ENCODE measurements at regions not wholly inside any gene's neighbourhood (a gene's known extent, or its start where the extent isn't known, plus 50 kb on each side); places are given as distances from the start of the nearest gene placed in this dataset.
A peak's percentile ranks its signal among the peaks of the same experiment; 100 is the strongest.
"Not testable (repeated sequence)": the region's sequence is repeated elsewhere in the genome, so short reads cannot be mapped to it uniquely, and the experiment has no call there.

DNA sequence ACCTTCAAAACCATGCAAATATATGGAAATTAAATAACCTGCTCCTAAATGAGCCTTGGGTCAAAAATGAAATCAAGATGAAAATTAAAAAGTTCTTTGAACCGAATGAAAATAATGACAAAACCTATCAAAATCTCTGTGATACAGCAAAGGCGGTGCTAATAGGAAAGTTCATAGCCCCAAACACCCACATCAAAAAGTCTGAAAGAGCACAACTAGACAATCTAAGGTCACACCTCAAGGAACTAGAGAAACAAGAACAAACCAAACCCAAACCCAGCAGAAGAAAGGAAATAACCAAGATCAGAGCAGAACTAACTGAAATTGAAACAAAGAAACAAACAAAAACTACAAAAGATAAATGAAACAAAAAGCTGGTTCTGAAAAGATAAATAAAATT lies 477.7 kb upstream of the ARHGEF26 start:
- H3K9me3 Mint-ChIP-seq = peaks cover 6 to 20% of the 10 kb centered on the region in 2 donors
- H3K36me3 Mint-ChIP-seq = peaks cover 6 to 20% of the 10 kb centered on the region in 2 donors
- DNase-seq (ENCODE audit: low spot score in 2 of 2); ATAC-seq: not testable (repeated sequence)
- H3K27ac Mint-ChIP-seq = peak overlapping the region in 1 of 2 donors; percentile 0

DNA sequence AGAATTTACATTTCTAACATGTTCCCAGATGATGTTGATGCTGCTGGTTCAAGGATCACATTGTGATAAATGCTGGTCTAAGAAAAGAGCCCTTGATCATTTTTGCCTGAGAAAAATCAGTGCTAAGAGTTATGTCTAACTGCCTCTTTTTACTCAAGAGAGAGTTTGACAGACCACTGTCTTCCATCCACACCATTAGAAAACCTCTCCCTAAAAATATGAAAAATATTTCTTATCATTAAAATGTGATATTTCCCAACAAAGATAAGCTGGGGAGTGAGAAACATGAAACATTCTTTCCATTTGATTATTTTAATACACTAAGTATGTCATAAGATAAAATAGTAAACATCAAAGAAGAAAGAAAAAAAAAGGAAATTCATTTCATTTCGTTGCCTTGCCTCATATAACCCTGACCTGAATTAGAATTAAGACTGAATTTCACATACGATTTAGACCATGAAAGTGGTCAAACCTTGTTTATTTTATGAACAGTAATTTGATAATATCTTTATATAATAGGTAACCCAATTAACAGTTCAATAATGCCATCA lies 471.8 kb upstream of the ARHGEF26 start:
- no peak overlapping the region for H3K27ac Mint-ChIP-seq
- no peak for ATAC-seq
- no peak for DNase-seq (ENCODE audit: low spot score in 2 of 2)
- H3K9me3 Mint-ChIP-seq = peaks cover 0 to 6% of the 10 kb centered on the region in 2 donors
- H3K36me3 Mint-ChIP-seq = peaks cover under 1 to 6% of the 10 kb centered on the region in 2 donors

DNA sequence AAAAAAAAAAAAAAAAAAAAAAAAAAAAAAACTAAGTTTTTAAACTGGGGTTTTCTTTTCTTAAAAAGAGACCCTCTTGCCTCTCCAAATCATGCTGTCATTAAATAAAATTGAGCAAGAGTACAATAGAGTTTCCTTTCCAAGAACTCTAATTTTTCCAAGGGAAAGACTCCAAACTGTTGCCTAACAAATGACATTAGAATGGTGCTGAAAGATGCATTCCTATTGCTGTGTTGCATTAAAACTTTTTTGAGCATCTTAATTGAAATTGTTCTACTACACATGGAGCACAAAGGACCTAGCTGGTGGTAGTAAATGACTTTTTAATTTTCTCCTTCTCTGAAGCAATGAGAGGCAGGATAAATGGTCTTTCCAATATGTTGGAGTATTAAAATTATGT lies 469.1 kb upstream of the ARHGEF26 start:
- H3K27ac Mint-ChIP-seq = no peak overlapping the region
- H3K36me3 Mint-ChIP-seq = peaks cover 6 to 9% of the 10 kb centered on the region in 2 donors
- peaks cover 7 to 8% of the 10 kb centered on the region in 2 donors for H3K9me3 Mint-ChIP-seq
- DNase-seq (ENCODE audit: low spot score in 2 of 2) = no peak
- ATAC-seq = no peak

DNA sequence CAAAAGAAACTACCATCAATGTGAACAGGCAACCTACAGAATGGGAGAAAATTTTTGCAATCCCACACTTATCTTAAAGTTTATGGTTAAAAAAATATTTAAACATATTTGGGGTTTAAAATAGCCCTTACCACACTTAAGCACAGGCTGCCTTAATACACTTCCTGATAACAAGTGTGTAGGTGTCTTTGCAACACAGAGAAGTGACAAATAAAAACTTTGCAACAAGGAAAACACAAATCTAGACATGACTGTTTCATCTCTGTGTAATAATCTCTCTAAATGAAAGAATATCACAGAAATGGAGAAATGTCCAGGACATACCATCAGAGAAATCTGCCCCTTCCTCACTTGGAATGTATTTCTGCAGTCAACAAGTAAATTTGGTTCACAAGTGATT lies 464.1 kb upstream of the ARHGEF26 start:
- H3K36me3 Mint-ChIP-seq = peaks cover 0 to 9% of the 10 kb centered on the region in 2 donors
- ATAC-seq (no peak), DNase-seq (ENCODE audit: low spot score in 2 of 2) (no peak)
- no peak overlapping the region for H3K27ac Mint-ChIP-seq
- peaks cover 7 to 9% of the 10 kb centered on the region in 2 donors for H3K9me3 Mint-ChIP-seq

DNA sequence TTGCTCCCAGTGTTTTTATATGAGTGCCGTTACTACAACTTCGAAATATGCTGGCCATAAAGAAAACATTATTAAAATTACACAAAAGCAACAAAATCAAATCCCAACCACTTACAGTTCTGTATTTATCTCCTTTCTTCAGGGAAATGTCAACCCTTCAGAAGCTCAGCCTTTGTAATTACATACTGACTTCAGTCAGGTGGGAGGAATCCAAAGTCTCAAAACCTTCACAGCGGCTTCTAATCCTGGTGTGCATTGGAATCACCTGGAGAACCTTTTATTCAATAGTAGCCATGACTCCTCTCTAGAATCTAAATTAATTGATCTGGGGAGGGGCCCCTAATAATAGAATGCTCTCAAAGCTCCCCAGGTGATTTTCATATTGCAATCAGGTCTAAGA lies 463.7 kb upstream of the ARHGEF26 start:
- DNase-seq (ENCODE audit: low spot score in 2 of 2) = no peak
- no peak for ATAC-seq
- Mint-ChIP-seq H3K36me3 (peaks cover 0 to 9% of the 10 kb centered on the region in 2 donors), H3K9me3 (peaks cover 7 to 12% of the 10 kb centered on the region in 2 donors), H3K27ac (no peak overlapping the region)

DNA sequence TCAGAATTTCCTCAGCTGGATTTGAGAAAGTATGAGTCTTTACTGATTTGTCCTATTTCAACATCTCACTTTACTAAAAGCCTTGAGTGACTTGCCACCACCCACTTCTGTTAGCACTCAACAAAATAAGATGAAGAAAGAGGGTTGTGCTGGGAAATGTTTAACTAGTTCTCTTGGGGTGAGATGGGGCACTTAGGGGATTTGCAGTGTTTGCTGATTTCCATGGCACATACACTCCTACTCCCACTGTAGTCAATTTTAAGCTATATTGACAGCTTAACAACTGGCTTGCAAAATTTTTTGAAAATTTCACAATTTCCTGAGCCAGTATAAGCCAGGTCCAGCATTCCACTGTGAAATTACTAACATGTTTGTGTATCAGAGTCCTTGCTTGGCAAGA lies 463.1 kb upstream of the ARHGEF26 start:
- Mint-ChIP-seq H3K36me3 (peaks cover 0 to 9% of the 10 kb centered on the region in 2 donors), H3K27ac (no peak overlapping the region), H3K9me3 (peaks cover 7 to 12% of the 10 kb centered on the region in 2 donors)
- ATAC-seq (no peak), DNase-seq (ENCODE audit: low spot score in 2 of 2) (no peak)

DNA sequence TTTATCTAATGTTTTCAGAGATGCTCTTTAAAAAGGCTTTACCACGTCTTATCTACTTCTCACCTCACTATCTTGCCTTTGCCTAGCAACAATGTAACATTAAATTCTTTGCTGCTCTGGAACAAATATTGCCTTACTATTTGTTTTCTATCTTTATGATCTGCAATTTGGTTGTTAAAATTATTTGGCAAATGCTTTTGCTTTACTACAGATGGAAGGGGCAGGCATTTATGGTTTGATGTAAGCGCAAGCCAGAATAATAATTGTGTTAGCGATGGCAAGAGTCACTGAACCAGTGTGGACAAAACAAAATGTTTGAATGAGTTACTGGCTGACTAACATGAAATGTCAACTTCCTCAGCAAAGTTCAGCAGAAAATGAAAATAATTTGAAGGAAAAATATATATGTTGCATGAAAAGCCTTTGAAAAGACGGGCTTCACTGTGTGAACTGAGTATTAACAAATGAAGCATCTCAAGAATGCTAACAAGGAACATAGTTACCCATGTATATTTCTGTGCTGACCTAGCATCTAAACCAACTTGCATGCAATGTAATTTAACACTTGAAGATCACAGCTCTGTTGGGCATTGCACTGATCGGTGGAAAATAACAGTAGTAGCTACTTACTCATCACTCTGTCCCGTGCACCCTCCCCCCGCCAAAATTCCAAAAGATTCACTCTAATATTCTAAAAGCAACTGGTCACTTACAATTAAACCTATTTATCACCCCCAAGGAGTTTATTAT lies 454.0 kb upstream of the ARHGEF26 start:
- Mint-ChIP-seq H3K27ac (no peak overlapping the region), H3K9me3 (peaks cover 0 to 2% of the 10 kb centered on the region in 2 donors), H3K36me3 (no peaks in the 10 kb centered on the region)
- no peak for ATAC-seq
- DNase-seq (ENCODE audit: low spot score in 2 of 2) = no peak

DNA sequence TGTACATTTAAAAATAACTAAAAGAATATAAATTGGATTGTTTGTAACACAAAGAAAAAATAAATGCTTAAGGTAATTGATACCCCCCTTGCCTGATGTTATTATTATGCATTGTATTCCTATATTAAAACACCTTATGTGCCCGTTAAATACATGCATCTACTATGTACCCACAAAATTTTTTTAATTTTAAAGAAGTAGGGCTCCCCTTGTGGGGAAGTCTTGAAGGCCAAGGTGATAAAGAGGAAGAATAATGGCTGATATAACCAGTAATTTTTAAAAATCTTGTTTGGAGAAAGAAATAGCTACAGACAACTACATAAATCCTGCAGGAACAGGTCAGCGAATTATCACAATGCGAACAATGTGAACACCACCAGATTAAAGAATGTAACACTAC lies 451.7 kb upstream of the ARHGEF26 start:
- no peak for DNase-seq (ENCODE audit: low spot score in 2 of 2)
- ATAC-seq = no peak
- Mint-ChIP-seq H3K9me3 (no peaks in the 10 kb centered on the region), H3K27ac (no peak overlapping the region), H3K36me3 (no peaks in the 10 kb centered on the region)

DNA sequence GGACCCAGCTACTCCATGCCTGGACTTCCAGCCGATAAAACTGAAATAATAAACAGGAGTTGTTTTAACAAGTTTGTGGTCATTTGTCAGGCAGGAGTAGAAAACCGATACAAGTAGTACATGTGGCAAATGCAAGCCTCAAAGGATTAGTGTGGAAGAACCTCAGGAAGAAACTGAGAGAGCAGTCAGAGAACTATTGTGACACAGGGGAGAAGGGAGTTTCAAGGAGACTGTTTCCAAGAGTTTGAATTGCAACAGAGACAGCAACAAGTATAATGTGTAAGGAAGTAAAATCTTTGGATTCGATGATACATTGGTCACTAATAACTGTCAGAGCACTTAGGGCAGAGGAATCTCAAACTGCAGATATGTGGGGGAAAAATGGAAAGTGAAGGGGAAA lies 450.6 kb upstream of the ARHGEF26 start:
- Mint-ChIP-seq H3K9me3 (no peaks in the 10 kb centered on the region), H3K36me3 (no peaks in the 10 kb centered on the region), H3K27ac (no peak overlapping the region)
- DNase-seq (ENCODE audit: low spot score in 2 of 2) (no peak), ATAC-seq (no peak)

DNA sequence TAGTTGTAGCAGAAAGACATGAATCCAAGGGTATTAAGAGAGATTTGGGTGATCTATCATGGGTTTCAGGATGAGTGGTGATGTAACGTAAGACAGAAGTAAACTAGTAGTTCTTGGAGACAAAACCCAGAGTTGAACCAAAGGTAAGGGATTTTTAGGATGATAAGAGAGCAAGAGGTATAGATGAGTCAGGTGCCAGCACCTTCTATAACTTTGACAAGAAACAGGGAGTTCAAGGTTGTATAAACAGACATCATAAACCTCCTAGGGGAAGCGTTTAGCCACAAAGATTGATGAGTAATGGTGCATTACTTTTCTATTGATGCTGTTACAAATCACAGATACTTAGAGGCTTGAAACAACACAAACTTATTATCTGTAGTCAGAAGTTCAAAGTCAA lies 447.3 kb upstream of the ARHGEF26 start:
- no peak overlapping the region for H3K27ac Mint-ChIP-seq
- H3K9me3 Mint-ChIP-seq = peaks cover 0 to 8% of the 10 kb centered on the region in 2 donors
- peaks cover 0 to 8% of the 10 kb centered on the region in 2 donors for H3K36me3 Mint-ChIP-seq
- ATAC-seq (peak; percentile 58 to 99), DNase-seq (ENCODE audit: low spot score in 2 of 2) (no peak)

DNA sequence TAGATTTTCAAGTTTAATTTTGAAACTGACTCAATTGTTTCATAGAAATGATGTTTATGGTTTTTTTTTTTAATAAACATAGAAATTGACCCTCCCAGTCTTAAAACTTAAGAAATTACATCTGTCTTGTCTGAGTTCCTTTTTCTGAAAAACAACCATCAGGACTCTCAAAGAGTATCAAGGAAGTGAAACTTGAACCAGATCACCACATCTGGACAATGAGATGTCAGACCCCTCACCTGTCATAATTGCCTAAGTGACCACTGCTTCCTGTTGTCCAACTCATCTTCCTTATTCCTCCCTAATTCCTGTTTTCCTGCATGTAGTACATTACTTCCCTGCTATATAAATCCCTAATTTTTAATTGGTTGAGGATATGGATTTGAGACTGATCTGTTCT lies 441.5 kb upstream of the ARHGEF26 start:
- peaks cover 10 to 22% of the 10 kb centered on the region in 2 donors for H3K9me3 Mint-ChIP-seq
- peak overlapping the region in 1 of 2 donors; percentile 40 for H3K27ac Mint-ChIP-seq
- ATAC-seq = no peak
- H3K36me3 Mint-ChIP-seq = peaks cover 4 to 24% of the 10 kb centered on the region in 2 donors
- DNase-seq (ENCODE audit: low spot score in 2 of 2) = no peak

DNA sequence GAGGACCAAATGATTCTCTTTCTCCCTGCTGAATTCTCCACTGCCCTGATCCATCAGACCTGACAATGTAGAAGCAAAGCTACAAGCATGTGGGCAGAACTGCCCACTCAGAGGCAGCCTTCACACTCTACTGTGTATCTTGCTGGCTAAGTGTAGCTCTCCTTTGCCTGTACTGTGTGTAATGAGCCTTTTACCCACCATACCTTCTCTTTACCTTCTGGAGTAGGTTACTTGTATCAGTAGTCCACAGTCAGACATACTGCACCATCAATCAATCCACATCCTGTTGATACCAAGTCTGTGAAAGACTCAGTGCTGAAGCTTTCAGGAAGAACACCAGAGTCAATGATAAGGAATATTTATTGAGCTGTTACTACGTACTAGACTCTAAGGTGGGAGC lies 440.7 kb upstream of the ARHGEF26 start:
- Mint-ChIP-seq H3K27ac (peak overlapping the region in 1 of 2 donors; percentile 40), H3K9me3 (peaks cover 10 to 22% of the 10 kb centered on the region in 2 donors), H3K36me3 (peaks cover 4 to 24% of the 10 kb centered on the region in 2 donors)
- ATAC-seq (peak; percentile 43 to 64), DNase-seq (ENCODE audit: low spot score in 2 of 2) (no peak)

DNA sequence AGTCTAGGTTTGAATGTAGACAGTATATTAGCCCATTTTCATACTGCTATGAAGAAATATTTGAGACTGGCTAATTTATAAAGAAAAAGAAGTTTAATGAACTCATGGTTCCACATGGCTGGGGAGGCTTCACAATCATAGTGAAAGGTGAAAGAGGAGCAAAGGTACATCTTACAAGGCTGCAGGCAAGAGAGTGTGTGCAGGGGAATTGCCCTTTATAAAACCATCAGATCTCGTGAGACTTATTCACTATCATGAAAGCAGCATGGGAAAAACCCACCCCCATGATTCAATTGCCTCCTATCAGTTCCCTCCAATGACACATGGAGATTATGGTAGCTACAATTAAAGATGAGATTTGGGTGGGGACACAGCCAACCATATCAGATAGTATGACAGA lies 440.1 kb upstream of the ARHGEF26 start:
- peak overlapping the region; percentile 25 to 40 for H3K27ac Mint-ChIP-seq
- H3K9me3 Mint-ChIP-seq = peaks cover 10 to 21% of the 10 kb centered on the region in 2 donors
- peaks cover 4 to 22% of the 10 kb centered on the region in 2 donors for H3K36me3 Mint-ChIP-seq
- ATAC-seq = peak in 1 of 2 donors; percentile 68
- no peak for DNase-seq (ENCODE audit: low spot score in 2 of 2)

DNA sequence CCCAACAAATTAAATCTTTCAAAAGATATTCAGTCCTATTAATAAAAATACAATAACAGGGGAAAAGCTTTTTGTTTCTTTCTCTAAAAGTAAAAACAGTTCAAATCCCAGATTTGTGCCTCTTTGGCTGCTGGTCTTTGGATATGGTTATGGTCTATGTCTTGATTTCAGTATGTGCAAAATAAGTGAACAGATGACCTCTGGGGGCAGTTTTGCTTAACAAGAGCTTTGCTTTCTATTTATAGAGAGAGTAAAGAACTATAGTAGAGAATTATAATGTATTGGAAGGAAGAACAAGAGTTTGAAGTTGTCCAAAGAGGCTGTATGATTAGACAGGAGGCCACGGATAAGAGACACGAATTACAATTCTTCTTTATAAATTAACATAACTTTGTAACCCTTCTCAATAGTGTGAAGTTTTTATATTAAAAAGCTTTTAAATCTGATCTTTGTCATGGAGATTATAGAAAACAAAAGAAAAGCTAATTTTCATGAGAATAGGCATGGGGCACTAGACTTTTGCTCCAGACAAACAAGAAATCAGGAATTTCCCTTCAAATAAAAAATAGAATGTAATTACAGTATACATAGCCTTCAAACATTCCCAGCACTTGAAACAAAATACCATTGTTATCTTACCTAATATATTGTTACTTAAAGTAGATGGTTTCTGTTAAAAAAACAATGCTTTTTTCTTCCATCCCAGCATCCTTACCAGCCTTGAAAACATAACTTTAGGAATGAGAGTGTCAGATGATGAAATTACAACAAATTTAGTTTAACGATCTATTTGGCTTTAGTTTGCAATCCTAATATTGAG lies 432.7 kb upstream of the ARHGEF26 start:
- no peak for DNase-seq (ENCODE audit: low spot score in 2 of 2)
- ATAC-seq = no peak
- no peak overlapping the region for H3K27ac Mint-ChIP-seq
- no peaks in the 10 kb centered on the region for H3K36me3 Mint-ChIP-seq
- H3K9me3 Mint-ChIP-seq = no peaks in the 10 kb centered on the region

DNA sequence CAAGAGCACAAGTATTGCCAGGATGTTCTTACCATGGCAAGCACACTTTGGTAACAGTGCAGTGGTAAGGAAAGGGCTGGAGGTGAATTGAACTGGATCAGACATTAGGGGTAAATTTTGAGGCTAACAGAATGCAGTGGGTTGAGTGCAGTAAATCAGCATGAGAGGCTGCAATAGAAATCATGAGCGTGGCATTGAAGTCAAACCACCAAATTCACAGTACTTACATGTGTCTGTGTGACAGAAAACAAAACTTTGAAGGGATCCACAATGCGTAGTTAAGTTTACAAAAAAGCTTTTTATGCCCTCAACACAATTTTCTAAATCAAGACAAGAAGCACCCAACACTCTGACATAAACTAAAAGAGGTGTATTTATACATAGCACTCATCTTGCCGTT lies 428.0 kb upstream of the ARHGEF26 start:
- ATAC-seq = peak in 1 of 2 donors; percentile 79
- no peaks in the 10 kb centered on the region for H3K9me3 Mint-ChIP-seq
- DNase-seq (ENCODE audit: low spot score in 2 of 2) = no peak
- H3K27ac Mint-ChIP-seq = no peak overlapping the region
- H3K36me3 Mint-ChIP-seq = no peaks in the 10 kb centered on the region

DNA sequence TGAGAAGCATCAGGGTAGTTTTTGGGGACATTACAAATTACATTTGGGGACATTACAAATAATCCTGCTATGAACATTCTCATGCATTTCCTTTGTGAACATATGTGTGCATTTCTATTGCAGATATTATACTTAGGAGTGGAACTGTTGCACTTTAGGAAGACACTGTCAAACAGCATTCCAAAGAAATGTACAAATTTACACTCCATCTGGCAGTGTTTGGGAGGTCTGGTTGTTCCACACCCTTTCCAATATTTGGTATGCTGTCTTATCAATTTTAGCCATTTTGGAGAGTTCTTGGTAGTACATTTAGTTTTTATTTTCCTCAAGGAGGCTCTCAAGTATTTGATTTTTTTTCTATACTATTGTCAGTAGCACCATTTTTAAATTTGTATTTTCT lies 419.1 kb upstream of the ARHGEF26 start:
- DNase-seq (ENCODE audit: low spot score in 2 of 2) (no peak), ATAC-seq (no peak)
- Mint-ChIP-seq H3K27ac (no peak overlapping the region), H3K36me3 (no peaks in the 10 kb centered on the region), H3K9me3 (no peaks in the 10 kb centered on the region)

DNA sequence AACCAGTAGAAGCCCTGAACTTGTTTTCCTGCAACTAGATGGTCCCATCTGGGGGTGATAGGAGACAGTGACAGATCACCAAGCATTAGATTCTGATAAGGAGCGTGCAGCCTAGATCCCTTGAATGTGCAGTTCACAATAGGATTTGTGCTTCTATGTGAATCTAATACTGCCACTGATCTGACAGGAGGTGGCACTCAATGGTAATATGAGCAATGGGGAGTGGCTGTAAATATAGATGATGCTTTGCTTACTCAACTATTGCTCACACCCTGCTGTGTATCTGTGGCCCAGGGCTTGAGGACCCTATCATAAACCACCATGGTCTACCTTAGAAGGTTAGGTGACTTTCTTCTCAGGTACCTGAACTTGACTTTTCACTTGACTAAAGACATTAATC lies 417.1 kb upstream of the ARHGEF26 start:
- Mint-ChIP-seq H3K27ac (no peak overlapping the region), H3K36me3 (no peaks in the 10 kb centered on the region), H3K9me3 (no peaks in the 10 kb centered on the region)
- DNase-seq (ENCODE audit: low spot score in 2 of 2) (no peak), ATAC-seq (no peak)
